HG02571 (cell line): ENCODE measurements at regions not wholly inside any gene's neighbourhood (a gene's known extent, or its start where the extent isn't known, plus 50 kb on each side); places are given as distances from the start of the nearest gene placed in this dataset.
"Not testable (repeated sequence)": the region's sequence is repeated elsewhere in the genome, so short reads cannot be mapped to it uniquely, and the experiment has no call there.

ENCODE experiments used
- ATAC-seq: cut with Tn5 transposase; IDR thresholded peaks from one replicate; pipeline ENCODE4 v1.9.1; 2021; ENCODE audit warnings: mild to moderate bottlenecking, moderate library complexity; ENCODE audit not compliant: unreplicated experiment

DNA sequence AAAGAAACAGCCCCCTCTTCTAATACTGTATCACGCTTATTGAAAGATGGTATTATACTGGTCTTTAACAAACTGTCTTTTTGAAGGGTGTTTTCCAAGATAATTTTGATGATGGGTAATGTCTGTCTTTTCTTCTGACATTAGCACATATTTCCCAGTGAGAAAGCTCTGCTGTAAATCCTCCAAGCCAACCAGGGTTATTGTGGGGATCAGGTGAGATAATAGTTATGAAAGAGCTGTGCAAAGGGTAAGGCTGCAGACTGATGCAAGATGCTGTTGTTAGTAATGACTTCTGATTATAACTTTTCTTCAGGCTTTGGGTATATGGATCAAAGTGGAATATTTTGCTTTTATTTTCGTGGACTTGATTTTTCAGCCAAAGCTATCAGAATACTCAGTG, 581.7 kb downstream of the REEP3 start:
- no peak for ATAC-seq

GRCh38 chr10:64103750-64104470, 582.7 kb downstream of the REEP3 start:
- no peak for ATAC-seq

GRCh38 chr10:64109926-64110495, 588.8 kb downstream of the REEP3 start:
- no peak for ATAC-seq

- no peak for ATAC-seq
Measured at GRCh38 chr10:64112701-64113355, 591.6 kb downstream of the REEP3 start.

GRCh38 chr10:64113375-64113774, 592.2 kb downstream of the REEP3 start:
- ATAC-seq: no peak

- ATAC-seq: no peak
Measured at GRCh38 chr10:64113792-64114191, 592.6 kb downstream of the REEP3 start.

DNA sequence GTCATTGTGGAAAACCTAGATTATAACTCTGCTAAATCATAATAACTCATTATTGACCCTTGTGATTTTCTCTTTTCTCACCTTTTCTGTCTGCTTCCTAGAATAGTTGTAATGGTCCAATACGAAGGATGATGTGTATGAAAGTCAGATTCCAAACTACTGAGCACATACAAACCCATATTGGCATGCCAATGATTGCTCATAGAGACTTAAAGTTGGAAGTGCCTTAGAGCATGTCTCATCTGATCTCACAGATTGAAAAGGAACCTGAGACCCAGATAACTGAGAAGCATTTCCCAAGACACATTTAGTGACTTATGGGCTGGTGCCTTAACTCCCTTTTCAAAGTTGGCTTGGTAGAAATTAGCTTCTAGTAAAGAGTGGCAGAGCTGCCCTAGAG, 594.3 kb downstream of the REEP3 start:
- ATAC-seq: no peak

- no peak for ATAC-seq
Measured at GRCh38 chr10:64115908-64116643, 594.9 kb downstream of the REEP3 start.

DNA sequence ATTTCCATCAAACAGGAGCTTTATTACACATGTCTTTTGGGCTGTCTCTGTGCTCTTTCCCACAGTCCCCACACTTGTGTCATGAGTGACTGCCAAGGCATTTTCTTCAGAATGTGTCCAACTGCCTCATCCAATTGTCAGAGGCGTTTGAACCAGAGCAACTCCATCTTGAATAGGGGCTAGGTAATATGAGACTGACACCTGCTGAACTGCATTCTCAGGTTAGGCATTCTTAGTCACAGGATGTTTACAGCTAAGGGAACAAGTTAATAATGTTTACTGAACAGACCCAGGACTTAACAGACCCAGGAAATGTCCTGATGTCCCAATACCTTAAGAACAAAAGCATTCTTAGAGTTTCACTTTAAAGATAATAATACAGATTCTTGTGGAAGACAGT, 595.5 kb downstream of the REEP3 start:
- ATAC-seq: no peak

- no peak for ATAC-seq
Measured at GRCh38 chr10:64118736-64119135, 597.5 kb downstream of the REEP3 start.

DNA sequence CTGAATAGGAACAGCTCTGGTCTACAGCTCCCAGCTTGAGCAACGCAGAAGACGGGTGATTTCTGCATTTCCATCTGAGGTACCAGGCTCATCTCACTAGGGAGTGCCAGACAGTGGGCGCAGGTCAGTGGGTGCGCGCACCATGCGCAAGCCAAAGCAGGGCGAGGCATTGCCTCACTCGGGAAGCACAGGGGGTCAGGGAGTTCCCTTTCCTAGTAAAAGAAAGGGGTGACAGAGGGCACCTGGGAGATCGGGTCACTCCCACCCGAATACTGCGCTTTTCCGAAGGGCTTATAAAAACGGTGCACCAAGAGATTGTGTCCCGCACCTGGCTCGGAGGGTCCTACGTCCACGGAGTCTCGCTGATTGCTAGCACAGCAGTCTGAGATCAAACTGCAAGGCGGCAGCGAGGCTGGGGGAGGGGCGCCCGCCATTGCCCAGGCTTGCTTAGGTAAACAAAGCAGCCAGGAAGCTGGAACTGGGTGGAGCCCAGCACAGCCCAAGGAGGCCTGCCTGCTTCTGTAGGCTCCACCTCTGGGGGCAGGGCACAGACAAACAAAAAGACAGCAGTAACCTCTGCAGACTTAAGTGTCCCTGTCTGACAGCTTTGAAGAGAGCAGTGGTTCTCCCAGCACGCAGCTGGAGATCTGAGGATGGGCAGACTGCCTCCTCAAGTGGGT, 599.2 kb downstream of the REEP3 start:
- not testable (repeated sequence) for ATAC-seq

GRCh38 chr10:64130152-64130551, 609.0 kb downstream of the REEP3 start:
- ATAC-seq: no peak

GRCh38 chr10:64134676-64135075, 613.5 kb downstream of the REEP3 start:
- no peak for ATAC-seq

DNA sequence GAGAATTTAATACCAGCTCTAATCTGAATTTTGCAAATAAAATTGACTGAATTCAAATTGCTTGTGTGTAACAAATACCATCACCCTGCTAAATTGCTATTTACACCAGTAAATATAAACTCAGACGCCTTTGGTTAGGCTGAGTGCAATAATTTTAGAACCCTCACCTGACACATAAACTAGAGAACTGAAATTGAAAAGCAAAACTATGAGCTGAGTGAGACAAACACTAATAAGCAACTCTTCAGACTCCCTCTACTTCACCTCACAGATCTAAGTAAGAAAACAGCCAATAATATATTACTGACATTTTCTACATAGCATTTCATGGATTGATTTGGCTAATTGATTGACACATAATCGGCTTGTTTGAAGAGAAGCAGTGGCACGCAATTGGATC, 621.2 kb downstream of the REEP3 start:
- ATAC-seq: no peak

- no peak for ATAC-seq
Measured at GRCh38 chr10:64148607-64149006, 627.4 kb downstream of the REEP3 start.

GRCh38 chr10:64156166-64156565, 635.0 kb downstream of the REEP3 start:
- no peak for ATAC-seq

- ATAC-seq: no peak
Measured at GRCh38 chr10:64158551-64158950, 637.4 kb downstream of the REEP3 start.

DNA sequence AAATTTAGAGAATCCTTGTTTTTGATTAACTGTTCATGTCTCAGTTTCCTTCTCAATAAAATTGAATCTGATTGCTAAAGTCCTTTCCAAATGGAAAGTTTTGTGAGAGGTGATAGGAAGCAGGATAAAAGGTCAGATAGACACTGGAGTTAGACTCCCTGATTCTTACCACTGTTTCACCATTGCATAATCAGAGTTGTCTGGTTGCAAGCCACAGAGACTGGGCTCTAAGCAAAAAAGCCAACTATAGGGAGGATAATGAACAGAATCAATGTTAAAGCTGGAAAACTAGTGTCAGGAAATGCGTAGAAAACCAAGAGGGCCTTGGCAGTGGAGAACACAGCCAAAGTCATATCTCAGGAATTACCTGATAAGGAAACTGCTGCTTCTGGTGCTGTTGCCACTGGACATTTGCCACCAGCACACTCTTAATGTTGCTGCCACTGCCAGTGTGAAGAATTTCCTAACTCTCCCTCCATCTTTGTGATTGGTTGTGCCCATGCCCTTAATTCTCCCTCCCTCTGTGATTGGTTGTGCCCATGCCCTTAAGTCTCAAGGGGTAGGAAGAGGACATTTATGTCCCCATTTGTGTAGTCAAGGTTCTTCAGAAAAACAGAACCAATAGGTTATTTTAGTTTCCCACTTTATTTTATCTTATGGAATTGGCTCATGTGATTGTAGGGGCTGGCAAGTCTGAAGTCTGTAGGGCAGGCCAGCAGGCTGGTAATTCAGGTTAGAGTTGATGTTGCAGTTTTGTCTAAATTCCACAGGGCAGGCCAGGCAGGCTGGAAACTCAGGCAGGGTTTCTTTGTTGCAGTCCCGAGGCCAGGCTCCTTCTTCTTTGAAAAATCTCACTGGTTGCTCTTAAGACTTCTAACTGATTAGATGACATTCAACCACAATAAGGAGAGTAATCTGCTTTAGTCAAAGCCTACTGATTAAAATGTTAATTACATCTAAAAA, 639.0 kb downstream of the REEP3 start:
- ATAC-seq: no peak

DNA sequence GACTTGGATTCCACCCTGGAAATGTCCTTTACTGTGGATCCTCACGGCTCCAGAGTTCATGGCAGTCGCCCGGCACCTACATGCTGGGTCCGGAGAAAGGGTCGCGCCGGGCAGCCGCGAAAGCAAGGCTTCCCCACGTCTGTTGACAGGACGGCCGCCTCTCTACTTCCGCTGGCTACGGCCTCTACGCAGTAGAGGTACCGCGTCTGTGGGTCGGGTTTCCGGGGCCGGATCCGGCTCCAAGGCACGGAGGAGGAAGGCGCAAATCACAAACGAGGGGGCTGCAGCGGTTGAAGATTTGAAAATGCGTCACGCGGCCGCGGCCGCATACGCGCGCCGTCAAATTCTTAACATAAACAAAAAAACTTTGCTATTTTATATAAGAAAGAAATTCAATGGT, 649.6 kb downstream of the REEP3 start:
- no peak for ATAC-seq

GRCh38 chr10:64173826-64174225, 652.6 kb downstream of the REEP3 start:
- ATAC-seq: no peak
